ENCODE measurements at regions not wholly inside any gene's neighbourhood (a gene's known extent, or its start where the extent isn't known, plus 50 kb on each side); places are given as distances from the start of the nearest gene placed in this dataset.

DNA sequence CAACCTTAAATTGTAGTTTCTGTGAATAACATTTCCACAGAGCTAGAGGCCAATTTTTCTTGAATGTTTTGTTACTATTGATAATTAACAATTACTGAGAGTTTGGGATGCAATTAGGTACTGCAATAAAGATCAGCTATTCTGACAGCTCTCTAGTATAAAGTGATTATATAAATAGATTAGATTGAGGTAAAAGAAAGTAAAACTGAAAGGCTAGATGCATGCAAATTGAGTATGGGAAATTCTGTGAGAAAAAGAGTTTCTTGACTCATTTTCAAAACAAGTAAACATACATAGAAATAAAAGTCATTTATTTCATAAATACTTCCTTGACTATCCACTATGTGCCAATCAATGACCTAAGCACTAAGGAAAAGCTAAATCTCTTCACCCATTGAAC lies 1087.5 kb upstream of the ATXN8OS start:
- TF ChIP-seq, protein P1, sequence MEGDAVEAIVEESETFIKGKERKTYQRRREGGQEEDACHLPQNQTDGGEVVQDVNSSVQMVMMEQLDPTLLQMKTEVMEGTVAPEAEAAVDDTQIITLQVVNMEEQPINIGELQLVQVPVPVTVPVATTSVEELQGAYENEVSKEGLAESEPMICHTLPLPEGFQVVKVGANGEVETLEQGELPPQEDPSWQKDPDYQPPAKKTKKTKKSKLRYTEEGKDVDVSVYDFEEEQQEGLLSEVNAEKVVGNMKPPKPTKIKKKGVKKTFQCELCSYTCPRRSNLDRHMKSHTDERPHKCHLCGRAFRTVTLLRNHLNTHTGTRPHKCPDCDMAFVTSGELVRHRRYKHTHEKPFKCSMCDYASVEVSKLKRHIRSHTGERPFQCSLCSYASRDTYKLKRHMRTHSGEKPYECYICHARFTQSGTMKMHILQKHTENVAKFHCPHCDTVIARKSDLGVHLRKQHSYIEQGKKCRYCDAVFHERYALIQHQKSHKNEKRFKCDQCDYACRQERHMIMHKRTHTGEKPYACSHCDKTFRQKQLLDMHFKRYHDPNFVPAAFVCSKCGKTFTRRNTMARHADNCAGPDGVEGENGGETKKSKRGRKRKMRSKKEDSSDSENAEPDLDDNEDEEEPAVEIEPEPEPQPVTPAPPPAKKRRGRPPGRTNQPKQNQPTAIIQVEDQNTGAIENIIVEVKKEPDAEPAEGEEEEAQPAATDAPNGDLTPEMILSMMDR (IDR thresholded peaks at IDR 0.05; ENCODE audit: low read depth, low read length), result no peak
- TF ChIP-seq EZH2phosphoT487 (IDR thresholded peaks at IDR 0.05; ENCODE audit: low read depth), result no peak
